HepG2 (cell line): ENCODE measurements at regions not wholly inside any gene's neighbourhood (a gene's known extent, or its start where the extent isn't known, plus 50 kb on each side); places are given as distances from the start of the nearest gene placed in this dataset.

Experiments
- ARID2 ChIP-seq: sonication (generic); formaldehyde crosslinking; IDR thresholded peaks from 2 replicates; pipeline ENCODE4 v1.8.1; 2022; ENCODE audit warnings: mild to moderate bottlenecking, missing genetic modification reagents, borderline replicate concordance
- MEIS1 ChIP-seq: sonication (generic); formaldehyde crosslinking; IDR thresholded peaks from 2 replicates; pipeline ENCODE4 v1.9.0; 2021; ENCODE audit warnings: mild to moderate bottlenecking, missing genetic modification reagents, moderate library complexity, borderline replicate concordance
- NFKB2 ChIP-seq: sonication (generic); formaldehyde crosslinking; IDR thresholded peaks from 2 replicates; pipeline ENCODE4 v1.4.0; 2020; ENCODE audit warnings: missing genetic modification reagents, borderline replicate concordance
- PITX1 ChIP-seq: sonication (generic); formaldehyde crosslinking; IDR thresholded peaks from 2 replicates; pipeline ENCODE4 v1.5.1; 2020; ENCODE audit warnings: mild to moderate bottlenecking, missing genetic modification reagents
- SIX1 ChIP-seq: sonication (generic); formaldehyde crosslinking; IDR thresholded peaks from 2 replicates; pipeline ENCODE4 v1.4.0; 2020; ENCODE audit warnings: missing genetic modification reagents, borderline replicate concordance
- SRY ChIP-seq: sonication (generic); formaldehyde crosslinking; IDR thresholded peaks from 2 replicates; pipeline ENCODE4 v1.8.0; 2022; ENCODE audit warnings: mild to moderate bottlenecking, missing genetic modification reagents
- TBL1XR1 ChIP-seq: fragments of 150-350 bp; IDR thresholded peaks from 2 replicates; pipeline ENCODE4 v1.6.1; 2014; ENCODE audit warnings: borderline replicate concordance, low read length; ENCODE audit not compliant: partially characterized antibody
- TCF12 ChIP-seq, 2 experiments: fragments of 450-650 bp in 1 of 2; sonication (generic) in 1 of 2; formaldehyde crosslinking in 1 of 2; IDR thresholded peaks; 2 replicates each; pipeline versions ENCODE4 v1.6.1 to v1.8.0; 2017 to 2022; ENCODE audit warnings: antibody characterized with exemption in 1 of 2, mild to moderate bottlenecking in 1 of 2, missing genetic modification reagents in 1 of 2, moderate library complexity in 1 of 2
- ZNF230 ChIP-seq: sonication (generic); formaldehyde crosslinking; IDR thresholded peaks from 2 replicates; pipeline ENCODE4 v1.4.0; 2020; ENCODE audit warnings: mild to moderate bottlenecking, missing genetic modification reagents
- ZNF317 ChIP-seq: sonication (generic); formaldehyde crosslinking; IDR thresholded peaks from 2 replicates; pipeline ENCODE4 v1.5.0; 2020; ENCODE audit warnings: mild to moderate bottlenecking, missing genetic modification reagents
- ZNF34 ChIP-seq: sonication (generic); formaldehyde crosslinking; IDR thresholded peaks from 2 replicates; pipeline ENCODE4 v1.4.0; 2020; ENCODE audit warnings: mild to moderate bottlenecking, missing genetic modification reagents, borderline replicate concordance
- ZNF468 ChIP-seq: sonication (generic); formaldehyde crosslinking; IDR thresholded peaks from 2 replicates; pipeline ENCODE4 v1.8.0; 2022; ENCODE audit warnings: mild to moderate bottlenecking, moderate library complexity, missing genetic modification reagents
- ZNF558 ChIP-seq: sonication (generic); formaldehyde crosslinking; IDR thresholded peaks from 2 replicates; pipeline ENCODE4 v1.9.0; 2022; ENCODE audit warnings: mild to moderate bottlenecking, missing genetic modification reagents, borderline replicate concordance
- TF ChIP-seq, protein P1 (sequence below): sonication (generic); formaldehyde crosslinking; conservative IDR thresholded peaks from 2 replicates; pipeline ENCODE4 v1.4.0; 2020; ENCODE audit warnings: missing genetic modification reagents
- TF ChIP-seq, protein P2 (sequence below): sonication (generic); formaldehyde crosslinking; conservative IDR thresholded peaks from 2 replicates; pipeline ENCODE4 v1.4.0; 2020; ENCODE audit warnings: mild to moderate bottlenecking, missing genetic modification reagents, moderate library complexity
- TF ChIP-seq, protein P3 (sequence below): sonication (generic); formaldehyde crosslinking; IDR thresholded peaks from 2 replicates; pipeline ENCODE4 v1.4.0; 2020; ENCODE audit warnings: mild to moderate bottlenecking, missing genetic modification reagents

DNA sequence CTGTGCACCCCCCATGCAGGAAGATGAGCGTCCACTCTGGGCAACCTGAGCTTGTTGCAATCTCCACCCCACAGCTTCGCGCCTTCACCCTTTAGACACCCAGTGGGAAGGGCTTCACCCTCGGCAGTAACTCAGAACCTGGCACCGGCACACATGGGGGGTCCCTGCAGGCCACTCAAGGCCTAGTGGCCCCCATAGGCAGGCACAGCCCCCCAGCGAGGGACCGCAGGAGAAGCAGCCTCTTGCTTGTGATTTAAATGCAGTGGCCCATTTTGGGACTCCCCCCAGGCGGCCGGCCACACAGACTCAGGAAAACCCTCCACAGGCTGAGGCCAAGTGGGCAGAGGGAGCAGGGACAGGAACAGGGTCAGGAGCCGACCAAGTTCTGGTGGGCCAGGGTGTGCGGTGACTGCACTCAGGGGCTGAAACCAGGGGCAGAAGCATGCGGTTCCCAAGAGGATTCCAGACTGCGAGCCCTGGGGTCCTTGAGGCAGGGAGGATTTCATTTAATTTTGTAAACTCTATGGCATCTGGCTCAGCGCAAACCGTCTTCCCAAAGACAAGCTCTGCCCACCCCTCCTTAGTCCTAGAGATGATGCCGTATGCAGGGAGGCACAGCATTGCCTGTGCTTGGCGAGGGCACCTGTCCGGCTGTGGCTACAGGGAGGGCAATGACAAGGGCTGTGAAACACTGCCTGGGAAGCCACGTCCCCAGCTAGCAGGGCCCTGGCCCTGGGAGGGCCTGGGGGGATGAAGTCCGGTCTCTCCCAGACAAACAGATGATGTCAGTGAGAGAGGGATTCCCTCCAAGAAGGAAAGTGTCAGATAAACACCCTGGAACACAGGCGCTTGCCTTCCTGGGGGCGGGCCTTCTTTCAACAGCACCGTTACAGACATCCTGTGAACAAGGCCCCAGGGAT lies 52.9 kb upstream of the GPR31 start (continued):
- TF ChIP-seq, protein P1, sequence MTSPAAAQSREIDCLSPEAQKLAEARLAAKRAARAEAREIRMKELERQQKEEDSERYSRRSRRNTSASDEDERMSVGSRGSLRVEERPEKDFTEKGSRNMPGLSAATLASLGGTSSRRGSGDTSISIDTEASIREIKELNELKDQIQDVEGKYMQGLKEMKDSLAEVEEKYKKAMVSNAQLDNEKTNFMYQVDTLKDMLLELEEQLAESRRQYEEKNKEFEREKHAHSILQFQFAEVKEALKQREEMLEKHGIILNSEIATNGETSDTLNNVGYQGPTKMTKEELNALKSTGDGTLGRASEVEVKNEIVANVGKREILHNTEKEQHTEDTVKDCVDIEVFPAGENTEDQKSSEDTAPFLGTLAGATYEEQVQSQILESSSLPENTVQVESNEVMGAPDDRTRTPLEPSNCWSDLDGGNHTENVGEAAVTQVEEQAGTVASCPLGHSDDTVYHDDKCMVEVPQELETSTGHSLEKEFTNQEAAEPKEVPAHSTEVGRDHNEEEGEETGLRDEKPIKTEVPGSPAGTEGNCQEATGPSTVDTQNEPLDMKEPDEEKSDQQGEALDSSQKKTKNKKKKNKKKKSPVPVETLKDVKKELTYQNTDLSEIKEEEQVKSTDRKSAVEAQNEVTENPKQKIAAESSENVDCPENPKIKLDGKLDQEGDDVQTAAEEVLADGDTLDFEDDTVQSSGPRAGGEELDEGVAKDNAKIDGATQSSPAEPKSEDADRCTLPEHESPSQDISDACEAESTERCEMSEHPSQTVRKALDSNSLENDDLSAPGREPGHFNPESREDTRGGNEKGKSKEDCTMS (CRISPR knock-in tag), result no peak
- peak; percentile 74 for TF ChIP-seq PITX1 (CRISPR knock-in tag)
- 0 out of 2 replicates have a peak, but pooled peaks have one; percentile 19 for TF ChIP-seq ZNF317 (CRISPR knock-in tag)
- TF ChIP-seq SIX1, result peak; percentile 66; the same call in 1 of the 2 replicates
- no peak for TF ChIP-seq ZNF34 (CRISPR knock-in tag)
- no peak for TF ChIP-seq SRY (CRISPR knock-in tag)
- peak; percentile 64; the same call in 1 of the 2 replicates for TF ChIP-seq NFKB2 (CRISPR knock-in tag)
- TF ChIP-seq, protein P2, sequence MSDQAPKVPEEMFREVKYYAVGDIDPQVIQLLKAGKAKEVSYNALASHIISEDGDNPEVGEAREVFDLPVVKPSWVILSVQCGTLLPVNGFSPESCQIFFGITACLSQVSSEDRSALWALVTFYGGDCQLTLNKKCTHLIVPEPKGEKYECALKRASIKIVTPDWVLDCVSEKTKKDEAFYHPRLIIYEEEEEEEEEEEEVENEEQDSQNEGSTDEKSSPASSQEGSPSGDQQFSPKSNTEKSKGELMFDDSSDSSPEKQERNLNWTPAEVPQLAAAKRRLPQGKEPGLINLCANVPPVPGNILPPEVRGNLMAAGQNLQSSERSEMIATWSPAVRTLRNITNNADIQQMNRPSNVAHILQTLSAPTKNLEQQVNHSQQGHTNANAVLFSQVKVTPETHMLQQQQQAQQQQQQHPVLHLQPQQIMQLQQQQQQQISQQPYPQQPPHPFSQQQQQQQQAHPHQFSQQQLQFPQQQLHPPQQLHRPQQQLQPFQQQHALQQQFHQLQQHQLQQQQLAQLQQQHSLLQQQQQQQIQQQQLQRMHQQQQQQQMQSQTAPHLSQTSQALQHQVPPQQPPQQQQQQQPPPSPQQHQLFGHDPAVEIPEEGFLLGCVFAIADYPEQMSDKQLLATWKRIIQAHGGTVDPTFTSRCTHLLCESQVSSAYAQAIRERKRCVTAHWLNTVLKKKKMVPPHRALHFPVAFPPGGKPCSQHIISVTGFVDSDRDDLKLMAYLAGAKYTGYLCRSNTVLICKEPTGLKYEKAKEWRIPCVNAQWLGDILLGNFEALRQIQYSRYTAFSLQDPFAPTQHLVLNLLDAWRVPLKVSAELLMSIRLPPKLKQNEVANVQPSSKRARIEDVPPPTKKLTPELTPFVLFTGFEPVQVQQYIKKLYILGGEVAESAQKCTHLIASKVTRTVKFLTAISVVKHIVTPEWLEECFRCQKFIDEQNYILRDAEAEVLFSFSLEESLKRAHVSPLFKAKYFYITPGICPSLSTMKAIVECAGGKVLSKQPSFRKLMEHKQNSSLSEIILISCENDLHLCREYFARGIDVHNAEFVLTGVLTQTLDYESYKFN (CRISPR knock-in tag), result peak; percentile 84
- TF ChIP-seq MEIS1 (CRISPR knock-in tag), result peak; percentile 80; the same call in 1 of the 2 replicates
- TF ChIP-seq TCF12 (IDR thresholded peaks at IDR 0.05), result no peak
- peak; percentile 60; the same call in 1 of the 2 replicates for TF ChIP-seq TCF12 (CRISPR knock-in tag; IDR thresholded peaks at IDR 0.05)
- TF ChIP-seq, protein P3, sequence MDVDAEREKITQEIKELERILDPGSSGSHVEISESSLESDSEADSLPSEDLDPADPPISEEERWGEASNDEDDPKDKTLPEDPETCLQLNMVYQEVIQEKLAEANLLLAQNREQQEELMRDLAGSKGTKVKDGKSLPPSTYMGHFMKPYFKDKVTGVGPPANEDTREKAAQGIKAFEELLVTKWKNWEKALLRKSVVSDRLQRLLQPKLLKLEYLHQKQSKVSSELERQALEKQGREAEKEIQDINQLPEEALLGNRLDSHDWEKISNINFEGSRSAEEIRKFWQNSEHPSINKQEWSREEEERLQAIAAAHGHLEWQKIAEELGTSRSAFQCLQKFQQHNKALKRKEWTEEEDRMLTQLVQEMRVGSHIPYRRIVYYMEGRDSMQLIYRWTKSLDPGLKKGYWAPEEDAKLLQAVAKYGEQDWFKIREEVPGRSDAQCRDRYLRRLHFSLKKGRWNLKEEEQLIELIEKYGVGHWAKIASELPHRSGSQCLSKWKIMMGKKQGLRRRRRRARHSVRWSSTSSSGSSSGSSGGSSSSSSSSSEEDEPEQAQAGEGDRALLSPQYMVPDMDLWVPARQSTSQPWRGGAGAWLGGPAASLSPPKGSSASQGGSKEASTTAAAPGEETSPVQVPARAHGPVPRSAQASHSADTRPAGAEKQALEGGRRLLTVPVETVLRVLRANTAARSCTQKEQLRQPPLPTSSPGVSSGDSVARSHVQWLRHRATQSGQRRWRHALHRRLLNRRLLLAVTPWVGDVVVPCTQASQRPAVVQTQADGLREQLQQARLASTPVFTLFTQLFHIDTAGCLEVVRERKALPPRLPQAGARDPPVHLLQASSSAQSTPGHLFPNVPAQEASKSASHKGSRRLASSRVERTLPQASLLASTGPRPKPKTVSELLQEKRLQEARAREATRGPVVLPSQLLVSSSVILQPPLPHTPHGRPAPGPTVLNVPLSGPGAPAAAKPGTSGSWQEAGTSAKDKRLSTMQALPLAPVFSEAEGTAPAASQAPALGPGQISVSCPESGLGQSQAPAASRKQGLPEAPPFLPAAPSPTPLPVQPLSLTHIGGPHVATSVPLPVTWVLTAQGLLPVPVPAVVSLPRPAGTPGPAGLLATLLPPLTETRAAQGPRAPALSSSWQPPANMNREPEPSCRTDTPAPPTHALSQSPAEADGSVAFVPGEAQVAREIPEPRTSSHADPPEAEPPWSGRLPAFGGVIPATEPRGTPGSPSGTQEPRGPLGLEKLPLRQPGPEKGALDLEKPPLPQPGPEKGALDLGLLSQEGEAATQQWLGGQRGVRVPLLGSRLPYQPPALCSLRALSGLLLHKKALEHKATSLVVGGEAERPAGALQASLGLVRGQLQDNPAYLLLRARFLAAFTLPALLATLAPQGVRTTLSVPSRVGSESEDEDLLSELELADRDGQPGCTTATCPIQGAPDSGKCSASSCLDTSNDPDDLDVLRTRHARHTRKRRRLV (CRISPR knock-in tag), result peak; percentile 60; the same call in 1 of the 2 replicates
- 0 out of 2 replicates have a peak, but pooled peaks have one; percentile 70 for TF ChIP-seq ZNF468
- TF ChIP-seq TBL1XR1, result peak; percentile 11
- no peak for TF ChIP-seq ZNF558
- 0 out of 2 replicates have a peak, but pooled peaks have one; percentile 22 for TF ChIP-seq ZNF230
- 0 out of 2 replicates have a peak, but pooled peaks have one; percentile 61 for TF ChIP-seq ARID2
